HCT116 (cell line): ENCODE measurements at regions not wholly inside any gene's neighbourhood (a gene's known extent, or its start where the extent isn't known, plus 50 kb on each side); places are given as distances from the start of the nearest gene placed in this dataset.

Source experiments
- ATAC-seq: fragments of 200-7000 bp; cut with Tn5 transposase; 2 replicates; pipeline ENCODE4 v1.9.1; 2020; ENCODE audit warnings: mild to moderate bottlenecking, moderate library complexity
- BruUV-seq: library from RNA; stranded (reverse); fragments of 400-500 nt; replicated peaks from 2 replicates; lab custom pipeline; 2021; lab: Mats Ljungman, UMichigan
- CTCF ChIA-PET: fragments of 300-600 bp; sonication (Branson Sonifier 250); formaldehyde crosslinking; loops from one replicate; lab custom pipeline; 2021; ENCODE audit warnings: antibody characterized with exemption; lab: Charles Lee
- POLR2A ChIA-PET: fragments of 300-600, 350-600 bp; sonication (Branson Sonifier 250); formaldehyde crosslinking; loops from one replicate; lab custom pipeline; 2021; ENCODE audit warnings: antibody characterized with exemption; lab: Charles Lee
- RAD21 ChIA-PET, 2 experiments: fragments of 300-600 bp; sonication (Branson Sonifier 250); formaldehyde crosslinking; loops; one replicate each; lab custom pipeline; 2023; ENCODE audit warnings: low total read pairs in 2 of 2; ENCODE audit not compliant: uncharacterized antibody in 2 of 2, unreplicated experiment in 2 of 2, low non-redundant PET in 1 of 2; lab: Charles Lee
- DNase-seq: peaks from one replicate; pipeline ENCODE4 v3.0.0-alpha.2; 2010; ENCODE audit warnings: low read depth, low spot score
- H2AFZ ChIP-seq: fragments of 200-600 bp; shearing (Covaris generic), sonication (generic); 2 replicates; pipeline ENCODE4 v1.6.1; 2017; ENCODE audit warnings: low read depth, mixed run types, mixed read lengths, antibody characterized with exemption, low read length; ENCODE audit not compliant: poor library complexity, severe bottlenecking
- H3K27ac ChIP-seq: 2 replicates; pipeline ENCODE4 v1.5.1; 2012; ENCODE audit warnings: low read depth, low read length
- H3K27me3 ChIP-seq: fragments of 200-600 bp; sonication (generic); 2 replicates; pipeline ENCODE4 v1.6.1; 2016; ENCODE audit warnings: mixed run types, low read length, mixed read lengths; ENCODE audit not compliant: insufficient read depth
- H3K36me3 ChIP-seq, 2 experiments: fragments of 200-500 bp in 1 of 2; fragments of 200-600 bp in 1 of 2; sonication (Bioruptor generic) in 1 of 2; sonication (generic) in 1 of 2; 2 replicates each; pipeline versions ENCODE4 v1.5.1 to v1.6.1; 2014 to 2016; ENCODE audit warnings: low read length in 2 of 2, inconsistent platforms in 1 of 2, mixed read lengths in 1 of 2, mixed run types in 1 of 2; ENCODE audit not compliant: insufficient read depth in 2 of 2, control insufficient read depth in 1 of 2
- H3K4me1 ChIP-seq, 2 experiments: fragments of 200-600 bp in 1 of 2; sonication (generic) in 1 of 2; 2 replicates each; pipeline versions ENCODE4 v1.5.1 to v1.6.1; 2012 to 2017; ENCODE audit warnings: low read length in 2 of 2, inconsistent platforms in 1 of 2, mild to moderate bottlenecking in 1 of 2, mixed read lengths in 1 of 2, mixed run types in 1 of 2, moderate library complexity in 1 of 2; ENCODE audit not compliant: insufficient read depth in 2 of 2, control insufficient read depth in 1 of 2
- H3K4me2 ChIP-seq: fragments of 200-600 bp; sonication (generic); 2 replicates; pipeline ENCODE4 v1.6.1; 2017; ENCODE audit warnings: mixed run types, low read length, mixed read lengths
- H3K4me3 ChIP-seq, 2 experiments: fragments of 200-600 bp in 1 of 2; sonication (generic) in 1 of 2; replicated peaks in 1 of 2; 2 replicates each; pipeline ENCODE4 v1.5.1; 2011 to 2016; ENCODE audit warnings: low read length in 2 of 2, control low read depth in 1 of 2, low read depth in 1 of 2, mild to moderate bottlenecking in 1 of 2, mixed read lengths in 1 of 2, mixed run types in 1 of 2
- H3K79me2 ChIP-seq: fragments of 200-600 bp; sonication (generic); 2 replicates; pipeline ENCODE4 v1.6.1; 2017; ENCODE audit warnings: mild to moderate bottlenecking, mixed run types, low read length, moderate library complexity, mixed read lengths; ENCODE audit not compliant: insufficient read depth
- H3K9ac ChIP-seq: fragments of 200-600 bp; sonication (generic); 2 replicates; pipeline ENCODE4 v1.6.1; 2016; ENCODE audit warnings: low read length, mixed read lengths
- H3K9me2 ChIP-seq: fragments of 200-600 bp; sonication (generic), shearing (Covaris generic); 2 replicates; pipeline ENCODE4 v1.6.1; 2017; ENCODE audit warnings: mixed run types, mild to moderate bottlenecking, moderate library complexity; ENCODE audit not compliant: insufficient read depth
- H3K9me3 ChIP-seq, 2 experiments: fragments of 200-500 bp in 1 of 2; fragments of 200-600 bp in 1 of 2; sonication (Bioruptor generic) in 1 of 2; sonication (generic) in 1 of 2; 2 replicates each; pipeline ENCODE4 v1.6.1; 2014 to 2017; ENCODE audit warnings: low read length in 2 of 2, mixed read lengths in 2 of 2, inconsistent platforms in 1 of 2, low read depth in 1 of 2, mild to moderate bottlenecking in 1 of 2, mixed run types in 1 of 2, moderate library complexity in 1 of 2; ENCODE audit not compliant: control insufficient read depth in 1 of 2, insufficient read depth in 1 of 2
- H4K20me1 ChIP-seq: fragments of 200-600 bp; sonication (generic), shearing (Covaris generic); 2 replicates; pipeline ENCODE4 v1.6.1; 2017; ENCODE audit warnings: mixed run types, mild to moderate bottlenecking, moderate library complexity; ENCODE audit not compliant: insufficient read depth
- CBX3 ChIP-seq: IDR thresholded peaks from 2 replicates; pipeline ENCODE4 v1.6.1; 2012; ENCODE audit warnings: low read depth
- JUND ChIP-seq: IDR thresholded peaks from 2 replicates; pipeline ENCODE4 v1.6.1; 2012
- SRF ChIP-seq: IDR thresholded peaks from 2 replicates; pipeline ENCODE4 v1.6.1; 2012; ENCODE audit warnings: low read depth
- TCF7L2 ChIP-seq: IDR thresholded peaks from 2 replicates; pipeline ENCODE4 v1.7.0; 2011; ENCODE audit warnings: borderline replicate concordance, inconsistent platforms; ENCODE audit not compliant: insufficient read depth, insufficient read length; ENCODE audit errors: extremely low read depth
- ZNF274 ChIP-seq: fragments of 200-500 bp; sonication (Bioruptor generic); IDR thresholded peaks from 2 replicates; pipeline ENCODE4 v1.6.1; 2014; ENCODE audit warnings: mild to moderate bottlenecking, low read depth, low read length, inconsistent platforms
- intact Hi-C: fragments of 100-400 bp; cut with micrococcal nuclease; formaldehyde crosslinking; loops from 2 replicates; pipeline ENCODE4 v1.10.0; 2022
- TF ChIP-seq, protein P1 (sequence below): IDR thresholded peaks from 2 replicates; pipeline ENCODE4 v1.6.1; 2011; ENCODE audit warnings: mild to moderate bottlenecking, low read length, moderate library complexity; ENCODE audit not compliant: insufficient replicate concordance; ENCODE audit errors: extremely low read depth
- TF ChIP-seq, protein P2 (sequence below): IDR thresholded peaks from 2 replicates; pipeline ENCODE4 v1.6.1; 2012
- TF ChIP-seq, protein P3 (sequence below), 3 experiments: fragments of 200-600 bp in 1 of 3; sonication (generic) in 1 of 3; IDR thresholded peaks in 2 of 3; conservative IDR thresholded peaks in 1 of 3; 2 replicates each; pipeline ENCODE4 v1.5.1; 2012 to 2017; ENCODE audit warnings: low read depth in 2 of 3, low read length in 2 of 3, antibody characterized with exemption in 1 of 3, borderline replicate concordance in 1 of 3, control low read depth in 1 of 3, mild to moderate bottlenecking in 1 of 3, mixed read lengths in 1 of 3, mixed run types in 1 of 3, moderate library complexity in 1 of 3; ENCODE audit not compliant: insufficient read depth in 1 of 3

DNA sequence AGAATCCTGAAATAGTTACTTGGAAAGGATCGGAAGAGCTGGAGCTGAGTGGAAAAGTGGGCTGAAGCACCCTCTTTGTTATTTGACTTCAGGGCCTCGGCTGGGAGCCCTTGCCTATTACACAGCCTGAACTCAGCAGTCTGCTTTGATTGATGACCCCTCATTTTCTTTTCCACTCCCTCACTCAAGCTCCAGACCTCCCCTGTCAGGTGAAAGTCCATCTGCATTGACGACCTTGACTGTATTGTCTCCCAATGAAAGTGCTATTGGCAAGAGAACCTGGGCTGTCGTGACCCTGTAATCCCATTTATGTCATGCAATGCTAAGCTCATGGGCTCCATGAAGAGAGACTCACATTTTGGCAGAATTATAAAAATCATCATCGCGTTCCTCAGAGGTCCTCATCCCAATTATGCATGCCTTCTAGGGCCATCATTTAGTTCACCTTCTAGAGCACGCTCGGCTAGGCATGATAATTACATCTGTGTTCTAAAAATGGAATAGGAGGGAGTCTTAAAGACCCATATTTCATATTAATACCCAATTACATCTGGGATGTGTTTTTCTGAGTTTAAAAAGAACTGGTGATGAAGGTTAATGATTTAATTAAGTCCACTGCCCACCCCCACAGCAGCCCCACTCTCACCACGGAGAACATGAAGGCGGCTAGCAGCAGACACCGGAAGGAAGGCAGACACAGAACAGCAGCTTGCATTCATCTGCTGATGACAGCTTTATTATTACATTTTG lies 472.5 kb downstream of the PID1 start:
- Histone ChIP-seq H3K79me2 (no peaks in the 10 kb centered on the region), H3K4me2 (no peak overlapping the region), H3K36me3 (no peaks in the 10 kb centered on the region), H3K9ac (no peak overlapping the region), H3K4me3 (no peak overlapping the region), H3K27ac (no peak overlapping the region), H3K27me3 (no peaks in the 10 kb centered on the region), H4K20me1 (no peaks in the 10 kb centered on the region), H3K4me1 (no peaks in the 10 kb centered on the region), H2AFZ (no peak overlapping the region), H3K9me2 (no peaks in the 10 kb centered on the region), H3K9me3 (no peaks in the 10 kb centered on the region)
- BruUV-seq = no TSS peak
- ATAC-seq (no peak), DNase-seq (no peak)
- TF ChIP-seq, protein P1, sequence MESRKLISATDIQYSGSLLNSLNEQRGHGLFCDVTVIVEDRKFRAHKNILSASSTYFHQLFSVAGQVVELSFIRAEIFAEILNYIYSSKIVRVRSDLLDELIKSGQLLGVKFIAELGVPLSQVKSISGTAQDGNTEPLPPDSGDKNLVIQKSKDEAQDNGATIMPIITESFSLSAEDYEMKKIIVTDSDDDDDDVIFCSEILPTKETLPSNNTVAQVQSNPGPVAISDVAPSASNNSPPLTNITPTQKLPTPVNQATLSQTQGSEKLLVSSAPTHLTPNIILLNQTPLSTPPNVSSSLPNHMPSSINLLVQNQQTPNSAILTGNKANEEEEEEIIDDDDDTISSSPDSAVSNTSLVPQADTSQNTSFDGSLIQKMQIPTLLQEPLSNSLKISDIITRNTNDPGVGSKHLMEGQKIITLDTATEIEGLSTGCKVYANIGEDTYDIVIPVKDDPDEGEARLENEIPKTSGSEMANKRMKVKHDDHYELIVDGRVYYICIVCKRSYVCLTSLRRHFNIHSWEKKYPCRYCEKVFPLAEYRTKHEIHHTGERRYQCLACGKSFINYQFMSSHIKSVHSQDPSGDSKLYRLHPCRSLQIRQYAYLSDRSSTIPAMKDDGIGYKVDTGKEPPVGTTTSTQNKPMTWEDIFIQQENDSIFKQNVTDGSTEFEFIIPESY = no peak
- TF ChIP-seq JUND (no peak), TCF7L2 (no peak), SRF (no peak), ZNF274 (no peak), CBX3 (no peak)
- TF ChIP-seq, protein P2, sequence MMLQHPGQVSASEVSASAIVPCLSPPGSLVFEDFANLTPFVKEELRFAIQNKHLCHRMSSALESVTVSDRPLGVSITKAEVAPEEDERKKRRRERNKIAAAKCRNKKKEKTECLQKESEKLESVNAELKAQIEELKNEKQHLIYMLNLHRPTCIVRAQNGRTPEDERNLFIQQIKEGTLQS = no peak
- TF ChIP-seq, protein P3, sequence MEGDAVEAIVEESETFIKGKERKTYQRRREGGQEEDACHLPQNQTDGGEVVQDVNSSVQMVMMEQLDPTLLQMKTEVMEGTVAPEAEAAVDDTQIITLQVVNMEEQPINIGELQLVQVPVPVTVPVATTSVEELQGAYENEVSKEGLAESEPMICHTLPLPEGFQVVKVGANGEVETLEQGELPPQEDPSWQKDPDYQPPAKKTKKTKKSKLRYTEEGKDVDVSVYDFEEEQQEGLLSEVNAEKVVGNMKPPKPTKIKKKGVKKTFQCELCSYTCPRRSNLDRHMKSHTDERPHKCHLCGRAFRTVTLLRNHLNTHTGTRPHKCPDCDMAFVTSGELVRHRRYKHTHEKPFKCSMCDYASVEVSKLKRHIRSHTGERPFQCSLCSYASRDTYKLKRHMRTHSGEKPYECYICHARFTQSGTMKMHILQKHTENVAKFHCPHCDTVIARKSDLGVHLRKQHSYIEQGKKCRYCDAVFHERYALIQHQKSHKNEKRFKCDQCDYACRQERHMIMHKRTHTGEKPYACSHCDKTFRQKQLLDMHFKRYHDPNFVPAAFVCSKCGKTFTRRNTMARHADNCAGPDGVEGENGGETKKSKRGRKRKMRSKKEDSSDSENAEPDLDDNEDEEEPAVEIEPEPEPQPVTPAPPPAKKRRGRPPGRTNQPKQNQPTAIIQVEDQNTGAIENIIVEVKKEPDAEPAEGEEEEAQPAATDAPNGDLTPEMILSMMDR (IDR thresholded peaks at IDR 0.05 in 2 of 3, conservative IDR thresholded peaks at IDR 0.05 in 1 of 3; ENCODE audit: borderline replicate concordance in 1 of 3, insufficient read depth in 1 of 3, low read depth in 2 of 3, low read length in 2 of 3) = no peak
- intact Hi-C loops = no loop called here
- POLR2A ChIA-PET = no interaction called here
- CTCF ChIA-PET = no interaction called here
- RAD21 ChIA-PET = no interaction called here
